K562 (cell line): ENCODE measurements at regions not wholly inside any gene's neighbourhood (a gene's known extent, or its start where the extent isn't known, plus 50 kb on each side); places are given as distances from the start of the nearest gene placed in this dataset.

ENCODE experiments used
- ATAC-seq: fragments of 200-7000 bp; cut with Tn5 transposase; 3 replicates; pipeline ENCODE4 v1.9.1; 2020; ENCODE audit warnings: moderate library complexity
- BruUV-seq: library from RNA; stranded (reverse); fragments of 400-500 nt; replicated peaks from 2 replicates; lab custom pipeline; 2021; lab: Mats Ljungman, UMichigan
- CTCF ChIA-PET: fragments of 300-600 bp; formaldehyde crosslinking; extraction: SDS; loops from one replicate; lab custom pipeline; 2021; ENCODE audit warnings: low intra/inter-chr PET ratio; lab: Yijun Ruan, JAX
- POLR2A ChIA-PET: fragments of 300-600, 350-650 bp; sonication (Branson Sonifier 250); formaldehyde crosslinking; extraction: SDS; loops from one replicate; lab custom pipeline; 2021; ENCODE audit warnings: antibody characterized with exemption, inconsistent platforms; lab: Yijun Ruan, JAX
- DNase-seq, 4 experiments: peaks; one replicate each; pipeline versions ENCODE4 v3.0.0 to v3.0.0-alpha.2; 2011 to 2018; ENCODE audit warnings: low spot score in 3 of 4, mixed read lengths in 3 of 4; ENCODE audit errors: extremely low read depth in 1 of 4
- FAIRE-seq: peaks from 2 replicates; lab custom pipeline; 2011; peaks lifted over from hg19 to GRCh38; lab: Jason Lieb, UNC
- H2AFZ ChIP-seq: 2 replicates; pipeline ENCODE4 v1.6.0; 2011; ENCODE audit warnings: low read depth, low read length, control low read depth, inconsistent platforms
- H3K27ac ChIP-seq: fragments of 200-600 bp; 3 replicates; pipeline ENCODE4 v1.8.0; 2011; ENCODE audit warnings: low read depth, mild to moderate bottlenecking, control low read depth, inconsistent platforms, low read length, moderate library complexity, mixed read lengths; ENCODE audit errors: extremely low read depth
- H3K27me3 ChIP-seq, 2 experiments: fragments of 300-600 bp in 1 of 2; 2 replicates in 1 of 2; 3 replicates in 1 of 2; pipeline versions ENCODE4 v1.6.0 to v1.8.0; 2011; ENCODE audit warnings: inconsistent platforms in 2 of 2, low read length in 2 of 2, mild to moderate bottlenecking in 1 of 2, mixed read lengths in 1 of 2, moderate library complexity in 1 of 2; ENCODE audit not compliant: control insufficient read depth in 2 of 2, insufficient read depth in 2 of 2
- H3K36me3 ChIP-seq: fragments of 300-600 bp; 3 replicates; pipeline ENCODE4 v1.8.0; 2011; ENCODE audit warnings: mild to moderate bottlenecking, low read length, inconsistent platforms; ENCODE audit not compliant: control insufficient read depth, insufficient read depth
- H3K4me1 ChIP-seq, 2 experiments: fragments of 200-600 bp in 1 of 2; replicated peaks in 1 of 2; 2 replicates in 1 of 2; 3 replicates in 1 of 2; pipeline versions ENCODE4 v1.5.1 to v1.8.0; 2011; ENCODE audit warnings: inconsistent platforms in 2 of 2, low read length in 2 of 2, mild to moderate bottlenecking in 1 of 2, mixed read lengths in 1 of 2, moderate library complexity in 1 of 2; ENCODE audit not compliant: control insufficient read depth in 2 of 2, insufficient read depth in 2 of 2
- H3K4me2 ChIP-seq: 2 replicates; pipeline ENCODE4 v1.6.1; 2011; ENCODE audit warnings: low read length, control low read depth, inconsistent platforms, mixed read lengths; ENCODE audit not compliant: insufficient read depth
- H3K4me3 ChIP-seq: fragments of 200-600 bp; sonication (generic), shearing (Covaris generic); 2 replicates; pipeline ENCODE4 v1.5.1; 2016; ENCODE audit warnings: control low read depth, inconsistent platforms
- H3K79me2 ChIP-seq: fragments of 200-600 bp; 3 replicates; pipeline ENCODE4 v1.8.0; 2011; ENCODE audit warnings: low read length, inconsistent platforms; ENCODE audit not compliant: control insufficient read depth, insufficient read depth
- H3K9ac ChIP-seq, 2 experiments: 2 replicates each; pipeline versions ENCODE4 v1.6.0 to v1.6.1; 2011; ENCODE audit warnings: low read depth in 2 of 2, low read length in 2 of 2, control low read depth in 1 of 2, inconsistent platforms in 1 of 2, mild to moderate bottlenecking in 1 of 2, mixed read lengths in 1 of 2; ENCODE audit not compliant: insufficient read depth in 1 of 2
- H3K9me1 ChIP-seq: one replicate; pipeline ENCODE4 v1.6.0; 2011; ENCODE audit warnings: inconsistent platforms, mild to moderate bottlenecking, low read length, moderate library complexity; ENCODE audit not compliant: control insufficient read depth, insufficient read depth
- H3K9me3 ChIP-seq: replicated peaks from 2 replicates; pipeline ENCODE4 v1.5.1; 2011; ENCODE audit warnings: low read depth, low read length, inconsistent platforms; ENCODE audit not compliant: control insufficient read depth, insufficient read depth
- H4K20me1 ChIP-seq: replicated peaks from 2 replicates; pipeline ENCODE4 v1.6.1; 2011; ENCODE audit warnings: low read length, inconsistent platforms, mixed read lengths; ENCODE audit not compliant: control insufficient read depth, insufficient read depth
- CREBBP ChIP-seq: IDR thresholded peaks from one replicate; pipeline ENCODE4 v1.6.1; 2012; ENCODE audit warnings: low read depth, mild to moderate bottlenecking, control low read depth, inconsistent platforms, low read length
- GTF2E2 ChIP-seq: fragments of 200-800 bp; sonication (Bioruptor generic); IDR thresholded peaks from 2 replicates; pipeline ENCODE4 v1.6.1; 2016; ENCODE audit warnings: missing genetic modification characterization, missing compliant biosample characterization
- IFI16 ChIP-seq: fragments of 250-450 bp; sonication (Bioruptor Pico); IDR thresholded peaks from 2 replicates; pipeline ENCODE4 v2.1.2; 2022; ENCODE audit warnings: mild to moderate bottlenecking, inconsistent platforms
- ILF3 ChIP-seq: fragments of 450-650 bp; IDR thresholded peaks from 2 replicates; pipeline ENCODE4 v1.6.1; 2018; ENCODE audit warnings: antibody characterized with exemption, mild to moderate bottlenecking, moderate library complexity, borderline replicate concordance
- NCOA6 ChIP-seq: fragments of 450-650 bp; IDR thresholded peaks from 2 replicates; pipeline ENCODE4 v1.6.1; 2017; ENCODE audit warnings: mild to moderate bottlenecking
- NCOR1 ChIP-seq: fragments of 450-650 bp; IDR thresholded peaks from 2 replicates; pipeline ENCODE4 v1.6.1; 2016; ENCODE audit warnings: mild to moderate bottlenecking, moderate library complexity
- TOE1 ChIP-seq, 2 experiments: fragments of 450-650 bp in 1 of 2; sonication (generic) in 1 of 2; formaldehyde crosslinking in 1 of 2; IDR thresholded peaks; 2 replicates each; pipeline versions ENCODE4 v1.7.1 to v1.8.0; 2016 to 2022; ENCODE audit warnings: borderline replicate concordance in 2 of 2, mild to moderate bottlenecking in 2 of 2, antibody characterized with exemption in 1 of 2, inconsistent platforms in 1 of 2, low read depth in 1 of 2, missing genetic modification reagents in 1 of 2, moderate library complexity in 1 of 2
- ZFPM2 ChIP-seq: fragments of 250-450 bp; sonication (Bioruptor Pico); IDR thresholded peaks from 2 replicates; pipeline ENCODE4 v1.5.1; 2022; ENCODE audit warnings: mild to moderate bottlenecking
- WGBS: fragments of 100-300 bp; shearing (Covaris generic); methylation state at CpG from one replicate; pipeline ENCODE4 v1.1.6; 2016; ENCODE audit warnings: low coverage, mixed read lengths; ENCODE audit not compliant: insufficient coverage; ENCODE audit errors: missing lambda C conversion rate; 5-methylcytosine and 5-hydroxymethylcytosine counted together
- in situ Hi-C: fragments of 300-500 bp; cut with MboI; formaldehyde crosslinking; loops from 4 replicates; pipeline ENCODE4 v1.15.0; 2018; ENCODE audit warnings: inconsistent platforms, mixed read lengths
- intact Hi-C: fragments of 100-400 bp; cut with micrococcal nuclease; formaldehyde crosslinking; loops from 2 replicates; pipeline ENCODE4 v1.14.2; 2022
- TF ChIP-seq, protein P1 (sequence below): fragments of 200-800 bp; sonication (Bioruptor generic); IDR thresholded peaks from 2 replicates; pipeline ENCODE4 v1.6.1; 2017; ENCODE audit warnings: missing genetic modification characterization, missing compliant biosample characterization
- TF ChIP-seq, protein P2 (sequence below): fragments of 250-450 bp; sonication (Bioruptor Pico); IDR thresholded peaks from 2 replicates; pipeline ENCODE4 v1.4.0; 2020
- TF ChIP-seq, protein P3 (sequence below): sonication (generic); formaldehyde crosslinking; IDR thresholded peaks from 2 replicates; pipeline ENCODE4 v1.8.0; 2022; ENCODE audit warnings: missing genetic modification reagents, mild to moderate bottlenecking, borderline replicate concordance
- TF ChIP-seq, protein P4 (sequence below): sonication (generic); formaldehyde crosslinking; IDR thresholded peaks from 2 replicates; pipeline ENCODE4 v1.8.0; 2022; ENCODE audit warnings: mild to moderate bottlenecking, missing genetic modification reagents, borderline replicate concordance

DNA sequence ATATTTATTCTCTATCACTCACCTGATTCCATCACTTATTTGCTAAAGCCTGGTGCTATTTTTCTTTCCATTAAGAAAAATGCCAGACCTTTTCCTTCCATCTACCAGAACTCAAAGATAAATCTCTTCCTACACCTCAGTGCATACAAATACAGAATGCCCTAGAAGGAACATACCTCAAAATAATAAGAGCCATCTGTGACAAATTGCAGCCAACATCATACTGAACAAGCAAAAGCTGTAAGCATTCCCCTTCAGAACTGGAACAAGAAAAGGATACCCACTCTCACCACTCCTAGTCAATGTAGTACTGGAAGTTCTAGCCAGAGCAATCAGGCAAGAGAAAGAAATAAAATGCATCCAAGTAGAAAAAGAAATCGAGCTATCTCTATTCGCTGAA lies 315.9 kb upstream of the UBE2E3 start:
- DNase-seq: no peak
- Histone ChIP-seq H3K4me2 (no peak overlapping the region), H3K9ac (no peak overlapping the region), H3K36me3 (no peaks in the 10 kb centered on the region), H3K9me3 (no peaks in the 10 kb centered on the region), H4K20me1 (no peaks in the 10 kb centered on the region), H3K79me2 (no peaks in the 10 kb centered on the region), H3K27ac (no peak overlapping the region), H2AFZ (no peak overlapping the region), H3K27me3 (no peaks in the 10 kb centered on the region), H3K4me1 (no peaks in the 10 kb centered on the region), H3K9me1 (no peaks in the 10 kb centered on the region), H3K4me3 (no peak overlapping the region)
- in situ Hi-C loops (no loop called here), intact Hi-C loops (no loop called here)
- ChIA-PET POLR2A (no interaction called here), CTCF (interaction anchor here (0.6 kb wide), 1 partner anchor 18 kb away, joined by 5 read pairs; no protein-coding TSS in a partner anchor)
- FAIRE-seq: no peak
- no peak for ATAC-seq
- 0% methylated on average over 2 of the region's 2 CpGs for WGBS
- TF ChIP-seq, protein P1, sequence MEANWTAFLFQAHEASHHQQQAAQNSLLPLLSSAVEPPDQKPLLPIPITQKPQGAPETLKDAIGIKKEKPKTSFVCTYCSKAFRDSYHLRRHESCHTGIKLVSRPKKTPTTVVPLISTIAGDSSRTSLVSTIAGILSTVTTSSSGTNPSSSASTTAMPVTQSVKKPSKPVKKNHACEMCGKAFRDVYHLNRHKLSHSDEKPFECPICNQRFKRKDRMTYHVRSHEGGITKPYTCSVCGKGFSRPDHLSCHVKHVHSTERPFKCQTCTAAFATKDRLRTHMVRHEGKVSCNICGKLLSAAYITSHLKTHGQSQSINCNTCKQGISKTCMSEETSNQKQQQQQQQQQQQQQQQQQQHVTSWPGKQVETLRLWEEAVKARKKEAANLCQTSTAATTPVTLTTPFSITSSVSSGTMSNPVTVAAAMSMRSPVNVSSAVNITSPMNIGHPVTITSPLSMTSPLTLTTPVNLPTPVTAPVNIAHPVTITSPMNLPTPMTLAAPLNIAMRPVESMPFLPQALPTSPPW: no peak
- no peak for TF ChIP-seq NCOA6
- TF ChIP-seq, protein P2, sequence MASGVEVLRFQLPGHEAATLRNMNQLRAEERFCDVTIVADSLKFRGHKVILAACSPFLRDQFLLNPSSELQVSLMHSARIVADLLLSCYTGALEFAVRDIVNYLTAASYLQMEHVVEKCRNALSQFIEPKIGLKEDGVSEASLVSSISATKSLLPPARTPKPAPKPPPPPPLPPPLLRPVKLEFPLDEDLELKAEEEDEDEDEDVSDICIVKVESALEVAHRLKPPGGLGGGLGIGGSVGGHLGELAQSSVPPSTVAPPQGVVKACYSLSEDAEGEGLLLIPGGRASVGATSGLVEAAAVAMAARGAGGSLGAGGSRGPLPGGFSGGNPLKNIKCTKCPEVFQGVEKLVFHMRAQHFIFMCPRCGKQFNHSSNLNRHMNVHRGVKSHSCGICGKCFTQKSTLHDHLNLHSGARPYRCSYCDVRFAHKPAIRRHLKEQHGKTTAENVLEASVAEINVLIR: no peak
- no peak for TF ChIP-seq ILF3
- TF ChIP-seq, protein P3, sequence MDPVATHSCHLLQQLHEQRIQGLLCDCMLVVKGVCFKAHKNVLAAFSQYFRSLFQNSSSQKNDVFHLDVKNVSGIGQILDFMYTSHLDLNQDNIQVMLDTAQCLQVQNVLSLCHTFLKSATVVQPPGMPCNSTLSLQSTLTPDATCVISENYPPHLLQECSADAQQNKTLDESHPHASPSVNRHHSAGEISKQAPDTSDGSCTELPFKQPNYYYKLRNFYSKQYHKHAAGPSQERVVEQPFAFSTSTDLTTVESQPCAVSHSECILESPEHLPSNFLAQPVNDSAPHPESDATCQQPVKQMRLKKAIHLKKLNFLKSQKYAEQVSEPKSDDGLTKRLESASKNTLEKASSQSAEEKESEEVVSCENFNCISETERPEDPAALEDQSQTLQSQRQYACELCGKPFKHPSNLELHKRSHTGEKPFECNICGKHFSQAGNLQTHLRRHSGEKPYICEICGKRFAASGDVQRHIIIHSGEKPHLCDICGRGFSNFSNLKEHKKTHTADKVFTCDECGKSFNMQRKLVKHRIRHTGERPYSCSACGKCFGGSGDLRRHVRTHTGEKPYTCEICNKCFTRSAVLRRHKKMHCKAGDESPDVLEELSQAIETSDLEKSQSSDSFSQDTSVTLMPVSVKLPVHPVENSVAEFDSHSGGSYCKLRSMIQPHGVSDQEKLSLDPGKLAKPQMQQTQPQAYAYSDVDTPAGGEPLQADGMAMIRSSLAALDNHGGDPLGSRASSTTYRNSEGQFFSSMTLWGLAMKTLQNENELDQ (CRISPR knock-in tag): no peak
- TF ChIP-seq, protein P4, sequence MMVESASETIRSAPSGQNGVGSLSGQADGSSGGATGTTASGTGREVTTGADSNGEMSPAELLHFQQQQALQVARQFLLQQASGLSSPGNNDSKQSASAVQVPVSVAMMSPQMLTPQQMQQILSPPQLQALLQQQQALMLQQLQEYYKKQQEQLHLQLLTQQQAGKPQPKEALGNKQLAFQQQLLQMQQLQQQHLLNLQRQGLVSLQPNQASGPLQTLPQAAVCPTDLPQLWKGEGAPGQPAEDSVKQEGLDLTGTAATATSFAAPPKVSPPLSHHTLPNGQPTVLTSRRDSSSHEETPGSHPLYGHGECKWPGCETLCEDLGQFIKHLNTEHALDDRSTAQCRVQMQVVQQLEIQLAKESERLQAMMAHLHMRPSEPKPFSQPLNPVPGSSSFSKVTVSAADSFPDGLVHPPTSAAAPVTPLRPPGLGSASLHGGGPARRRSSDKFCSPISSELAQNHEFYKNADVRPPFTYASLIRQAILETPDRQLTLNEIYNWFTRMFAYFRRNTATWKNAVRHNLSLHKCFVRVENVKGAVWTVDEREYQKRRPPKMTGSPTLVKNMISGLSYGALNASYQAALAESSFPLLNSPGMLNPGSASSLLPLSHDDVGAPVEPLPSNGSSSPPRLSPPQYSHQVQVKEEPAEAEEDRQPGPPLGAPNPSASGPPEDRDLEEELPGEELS (CRISPR knock-in tag): no peak
- no peak for TF ChIP-seq ZFPM2 (CRISPR knock-in tag)
- TF ChIP-seq IFI16: no peak
- no peak for TF ChIP-seq TOE1 (IDR thresholded peaks at IDR 0.05; ENCODE audit: borderline replicate concordance)
- TF ChIP-seq TOE1 (CRISPR knock-in tag; IDR thresholded peaks at IDR 0.05; ENCODE audit: borderline replicate concordance, low read depth): no peak
- TF ChIP-seq NCOR1: no peak
- TF ChIP-seq CREBBP: no peak
- TF ChIP-seq GTF2E2 (tag): no peak
- BruUV-seq: no TSS peak
